ENCODE measurements at regions not wholly inside any gene's neighbourhood (a gene's known extent, or its start where the extent isn't known, plus 50 kb on each side); places are given as distances from the start of the nearest gene placed in this dataset.

- H3K27ac ChIP-seq (ENCODE audit: low read depth) = no peak overlapping the region
- no peaks in the 10 kb centered on the region for H3F3A ChIP-seq (replicated peaks; ENCODE audit: low read depth)
- no peaks in the 10 kb centered on the region for H3K79me2 ChIP-seq (replicated peaks; ENCODE audit: insufficient read depth)
- peaks cover 8% of the 10 kb centered on the region; the same call in 2 of the 3 replicates for H3K36me3 Mint-ChIP-seq (ENCODE audit: low read depth)
- H3K4me3 Mint-ChIP-seq = no peak overlapping the region
- no peaks in the 10 kb centered on the region for H4K20me1 ChIP-seq (replicated peaks; ENCODE audit: insufficient read depth)
- H3K27ac Mint-ChIP-seq = no peak overlapping the region
- no peak overlapping the region for H3K4me3 ChIP-seq
- H3K4me1 ChIP-seq (ENCODE audit: insufficient read depth) = no peaks in the 10 kb centered on the region
- H3K4me2 ChIP-seq = no peak overlapping the region
- TF ChIP-seq ETS1 (IDR thresholded peaks at IDR 0.05) (no peak), ZNF462 (CRISPR knock-in tag; IDR thresholded peaks at IDR 0.05) (no peak), EZH2phosphoT487 (IDR thresholded peaks at IDR 0.05; ENCODE audit: unreplicated experiment) (no peak)
- H3K36me3 ChIP-seq (ENCODE audit: insufficient read depth) = 0 out of 2 replicates have a peak, but pooled peaks cover 3% of the 10 kb centered on the region
- H3K9me3 Mint-ChIP-seq = peaks cover 9% of the 10 kb centered on the region; the same call in 2 of the 3 replicates
- DNase-seq (ENCODE audit: low spot score) (no peak), ATAC-seq (no peak)
- H2AFZ ChIP-seq = no peak overlapping the region
- no peaks in the 10 kb centered on the region for H3K9me2 ChIP-seq (ENCODE audit: insufficient read depth)
- no peaks in the 10 kb centered on the region for H3K27me3 Mint-ChIP-seq (ENCODE audit: insufficient read depth, low read depth, poor library complexity)
- H3K27me3 ChIP-seq (ENCODE audit: insufficient read depth) = no peaks in the 10 kb centered on the region
- H3K4me1 Mint-ChIP-seq = no peaks in the 10 kb centered on the region
Observed at GRCh38 chr2:125455110-125455509, 1200.8 kb upstream of the GYPC start.

GRCh38 chr2:125456693-125457363 lies 1199.1 kb upstream of the GYPC start:
- Mint-ChIP-seq H3K36me3 (ENCODE audit: low read depth) (0 out of 3 replicates have a peak, but pooled peaks cover under 1% of the 10 kb centered on the region), H3K27ac (no peak overlapping the region), H3K9me3 (peaks cover 1% of the 10 kb centered on the region; the same call in 2 of the 3 replicates), H3K27me3 (ENCODE audit: insufficient read depth, low read depth, poor library complexity) (no peaks in the 10 kb centered on the region), H3K4me3 (no peak overlapping the region), H3K4me1 (no peaks in the 10 kb centered on the region)
- H3K9me2 ChIP-seq (ENCODE audit: insufficient read depth) = no peaks in the 10 kb centered on the region
- no peak overlapping the region for H3K27ac ChIP-seq (ENCODE audit: low read depth)
- no peaks in the 10 kb centered on the region for H3K4me1 ChIP-seq (ENCODE audit: insufficient read depth)
- no peaks in the 10 kb centered on the region for H3K27me3 ChIP-seq (ENCODE audit: insufficient read depth)
- H3K79me2 ChIP-seq (replicated peaks; ENCODE audit: insufficient read depth) = no peaks in the 10 kb centered on the region
- H3K4me3 ChIP-seq = no peak overlapping the region
- no peak overlapping the region for H2AFZ ChIP-seq
- no peak for ATAC-seq
- H3F3A ChIP-seq (replicated peaks; ENCODE audit: low read depth) = no peaks in the 10 kb centered on the region
- DNase-seq (ENCODE audit: low spot score) = no peak
- no peaks in the 10 kb centered on the region for H3K36me3 ChIP-seq (ENCODE audit: insufficient read depth)
- no peaks in the 10 kb centered on the region for H4K20me1 ChIP-seq (replicated peaks; ENCODE audit: insufficient read depth)
- H3K4me2 ChIP-seq = no peak overlapping the region
- TF ChIP-seq REST (IDR thresholded peaks at IDR 0.05; ENCODE audit: unreplicated experiment) (no peak), ETS1 (IDR thresholded peaks at IDR 0.05) (no peak), CTCF (conservative IDR thresholded peaks at IDR 0.05; ENCODE audit: low read depth in 2 of 2) (no peak), ZNF331 (CRISPR knock-in tag; IDR thresholded peaks at IDR 0.05; ENCODE audit: low read depth) (no peak)
